ENCODE measurements at regions not wholly inside any gene's neighbourhood (a gene's known extent, or its start where the extent isn't known, plus 50 kb on each side); places are given as distances from the start of the nearest gene placed in this dataset.

DNA sequence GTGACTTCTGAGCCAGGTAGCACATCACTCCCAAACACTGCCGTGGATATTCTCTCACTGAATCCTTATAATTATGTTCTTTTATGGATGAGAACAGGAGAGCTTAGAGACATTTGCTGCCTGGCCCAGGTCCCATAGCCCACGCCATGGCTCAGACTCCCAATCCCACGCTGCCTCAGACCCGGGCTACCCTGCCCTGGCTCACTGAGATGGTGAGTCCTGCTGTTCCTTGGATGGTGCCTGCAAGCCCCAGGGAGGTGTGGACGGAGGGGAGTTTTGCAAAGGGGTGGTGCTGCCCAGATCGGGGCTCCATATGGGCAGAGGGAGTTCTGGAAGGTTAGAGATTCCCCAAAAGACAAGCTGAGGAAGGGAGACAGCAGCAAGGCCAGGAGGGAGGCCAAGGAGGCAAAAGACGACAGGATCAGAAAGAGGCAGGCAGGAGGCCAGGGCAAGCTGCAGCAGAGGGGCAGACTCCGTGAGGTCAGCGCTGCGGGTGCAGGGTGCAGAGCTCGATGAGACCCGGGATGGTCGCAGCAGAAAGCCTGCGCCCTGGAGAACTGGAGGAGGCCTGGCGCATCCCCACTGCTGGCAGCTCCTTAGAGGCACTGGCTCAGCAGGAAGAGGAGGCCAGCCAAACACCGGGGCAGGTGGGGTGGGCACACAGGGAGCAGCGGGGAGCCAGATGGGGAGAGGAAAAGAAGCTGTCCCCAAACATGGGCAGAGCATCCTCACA, 95.7 kb upstream of the ALDH1A3 start:
- TF ChIP-seq, protein P1, sequence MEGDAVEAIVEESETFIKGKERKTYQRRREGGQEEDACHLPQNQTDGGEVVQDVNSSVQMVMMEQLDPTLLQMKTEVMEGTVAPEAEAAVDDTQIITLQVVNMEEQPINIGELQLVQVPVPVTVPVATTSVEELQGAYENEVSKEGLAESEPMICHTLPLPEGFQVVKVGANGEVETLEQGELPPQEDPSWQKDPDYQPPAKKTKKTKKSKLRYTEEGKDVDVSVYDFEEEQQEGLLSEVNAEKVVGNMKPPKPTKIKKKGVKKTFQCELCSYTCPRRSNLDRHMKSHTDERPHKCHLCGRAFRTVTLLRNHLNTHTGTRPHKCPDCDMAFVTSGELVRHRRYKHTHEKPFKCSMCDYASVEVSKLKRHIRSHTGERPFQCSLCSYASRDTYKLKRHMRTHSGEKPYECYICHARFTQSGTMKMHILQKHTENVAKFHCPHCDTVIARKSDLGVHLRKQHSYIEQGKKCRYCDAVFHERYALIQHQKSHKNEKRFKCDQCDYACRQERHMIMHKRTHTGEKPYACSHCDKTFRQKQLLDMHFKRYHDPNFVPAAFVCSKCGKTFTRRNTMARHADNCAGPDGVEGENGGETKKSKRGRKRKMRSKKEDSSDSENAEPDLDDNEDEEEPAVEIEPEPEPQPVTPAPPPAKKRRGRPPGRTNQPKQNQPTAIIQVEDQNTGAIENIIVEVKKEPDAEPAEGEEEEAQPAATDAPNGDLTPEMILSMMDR (IDR thresholded peaks at IDR 0.05 in 2 of 3, conservative IDR thresholded peaks at IDR 0.05 in 1 of 3; ENCODE audit: borderline replicate concordance in 1 of 3, insufficient read depth in 1 of 3, low read depth in 2 of 3, low read length in 2 of 3) = no peak
- TF ChIP-seq ZNF274 (IDR thresholded peaks at IDR 0.05; ENCODE audit: low read depth, low read length) (no peak), EZH2phosphoT487 (IDR thresholded peaks at IDR 0.05; ENCODE audit: borderline replicate concordance) (no peak), EGR1 (IDR thresholded peaks at IDR 0.05; ENCODE audit: low read depth) (no peak), MAX (IDR thresholded peaks at IDR 0.05) (no peak), RAD21 (IDR thresholded peaks at IDR 0.05; ENCODE audit: low read depth) (no peak), JUND (IDR thresholded peaks at IDR 0.05) (no peak), TCF7L2 (IDR thresholded peaks at IDR 0.05; ENCODE audit: borderline replicate concordance, extremely low read depth, insufficient read depth, insufficient read length) (no peak), SRF (IDR thresholded peaks at IDR 0.05; ENCODE audit: low read depth) (no peak), FOSL1 (IDR thresholded peaks at IDR 0.05; ENCODE audit: low read depth) (no peak), POLR2A (IDR thresholded peaks at IDR 0.05; ENCODE audit: borderline replicate concordance, extremely low read depth, insufficient read depth, insufficient read length) (no peak), EZH2 (IDR thresholded peaks at IDR 0.05) (no peak), ZFX (IDR thresholded peaks at IDR 0.05) (no peak)
